Aorta (tissue), 5 donors: ENCODE measurements at regions not wholly inside any gene's neighbourhood (a gene's known extent, or its start where the extent isn't known, plus 50 kb on each side); places are given as distances from the start of the nearest gene placed in this dataset.

Experiments used
- ATAC-seq: fragments of 200-7000 bp; cut with Tn5 transposase; one replicate; pipeline ENCODE4 v1.9.1; 2022; ENCODE audit warnings: moderate library complexity; ENCODE audit not compliant: low FRiP score
- DNase-seq, 2 donors: peaks; one replicate each; pipeline ENCODE4 v3.0.0-alpha.2; 2020
- H3K27ac ChIP-seq, 2 donors: one replicate each; pipeline ENCODE4 v1.5.1; 2013; ENCODE audit warnings: low read length in 2 of 2, mild to moderate bottlenecking in 2 of 2, moderate library complexity in 2 of 2, control low read depth in 1 of 2, inconsistent platforms in 1 of 2, low read depth in 1 of 2
- H3K27me3 ChIP-seq, 2 donors: one replicate each; pipeline ENCODE4 v1.6.1; 2013; ENCODE audit warnings: control low read depth in 1 of 2, low read length in 1 of 2, mild to moderate bottlenecking in 1 of 2, moderate library complexity in 1 of 2; ENCODE audit not compliant: insufficient read depth in 2 of 2, control insufficient read depth in 1 of 2
- H3K36me3 ChIP-seq, 2 donors: one replicate each; pipeline ENCODE4 v1.6.1; 2013; ENCODE audit warnings: control low read depth in 1 of 2, low read length in 1 of 2, mild to moderate bottlenecking in 1 of 2; ENCODE audit not compliant: insufficient read depth in 2 of 2, control insufficient read depth in 1 of 2
- H3K4me1 ChIP-seq, 2 donors: one replicate each; pipeline ENCODE4 v1.6.1; 2013; ENCODE audit warnings: low read length in 2 of 2, control low read depth in 1 of 2, mild to moderate bottlenecking in 1 of 2, moderate library complexity in 1 of 2; ENCODE audit not compliant: insufficient read depth in 2 of 2, control insufficient read depth in 1 of 2
- H3K4me3 ChIP-seq, 2 donors: one replicate each; pipeline ENCODE4 v1.5.1; 2013; ENCODE audit warnings: low read length in 2 of 2, control low read depth in 1 of 2, mild to moderate bottlenecking in 1 of 2
- H3K9me3 ChIP-seq: one replicate; pipeline ENCODE4 v1.6.1; 2013; ENCODE audit warnings: mild to moderate bottlenecking, low read length; ENCODE audit not compliant: control insufficient read depth
- WGBS, 2 donors: extraction: QIAGEN DNeasy Blood & Tissue Kit; methylation state at CpG; one replicate each; pipeline ENCODE4 v1.1.7; 2013; 5-methylcytosine and 5-hydroxymethylcytosine counted together
- intact Hi-C, 2 donors: fragments of 100-400 bp; cut with DNase I; formaldehyde crosslinking; loops; one replicate each; pipeline versions ENCODE4 v1.14.2 to v1.15.0; 2022
- donor health status: healthy with polysubstance abuse.
- donor health status: Bipolar disorder and iron deficiency.
- donor health status: DM: no; HTN: no; CAD: no.
- donor health status: DM: no; HTN: no; CAD: no.
- donor health status: DM: yes; HTN: yes; CAD: no.

- no peak for ATAC-seq
- whole genome bisulfite sequencing, 2 donors: 1% methylated on average over 26 of the region's 26 CpGs
- H3K9me3 ChIP-seq: no peaks in the 10 kb centered on the region
- intact Hi-C loops: loop anchor here (5.0 to 10.0 kb wide), 5 partner anchors 41 to 1277 kb away; partner anchors contain the start of gene ZNF184 (in 1 of the 2)
- peak in 1 of 2 donors; percentile 72 for DNase-seq
- H3K4me1 ChIP-seq: no peaks in the 10 kb centered on the region
- peaks cover 0 to 2% of the 10 kb centered on the region in 2 donors for H3K27me3 ChIP-seq
- H3K4me3 ChIP-seq: peak overlapping the region; percentile 85 to 98
- H3K27ac ChIP-seq: peak overlapping the region; percentile 53 to 79
- no peaks in the 10 kb centered on the region for H3K36me3 ChIP-seq
These were observed 110.9 kb downstream of the HFE start for GRCh38 chr6:26197933-26198721.

GRCh38 chr6:26198722-26199056, 111.5 kb downstream of the HFE start:
- peaks cover 0 to 2% of the 10 kb centered on the region in 2 donors for H3K27me3 ChIP-seq
- H3K9me3 ChIP-seq: no peaks in the 10 kb centered on the region
- H3K4me3 ChIP-seq: peak overlapping the region; percentile 85 to 98
- peak overlapping the region; percentile 53 to 99 for H3K27ac ChIP-seq
- DNase-seq (no peak), ATAC-seq (peak; percentile 40)
- 0 to 1% methylated on average over 12 of the region's 12 CpGs for WGBS, 2 donors
- H3K4me1 ChIP-seq: no peaks in the 10 kb centered on the region
- intact Hi-C loops: loop anchor here (5.0 to 10.0 kb wide), 5 partner anchors 41 to 1276 kb away; partner anchors contain the start of gene ZNF184 (in 1 of the 2)
- no peaks in the 10 kb centered on the region for H3K36me3 ChIP-seq

- Histone ChIP-seq H3K4me3 (peak overlapping the region; percentile 85 to 98), H3K27me3 (peaks cover 0 to 2% of the 10 kb centered on the region in 2 donors), H3K36me3 (no peaks in the 10 kb centered on the region), H3K9me3 (no peaks in the 10 kb centered on the region), H3K4me1 (no peaks in the 10 kb centered on the region), H3K27ac (peak overlapping the region; percentile 53 to 99)
- WGBS, 2 donors: 0 to 1% methylated on average over 42 of the region's 42 CpGs
- DNase-seq (peak; percentile 76 to 90), ATAC-seq (peak; percentile 88)
- intact Hi-C loops: loop anchor here (5.0 to 10.0 kb wide), 5 partner anchors 42 to 1276 kb away; partner anchors contain the start of gene ZNF184 (in 1 of the 2)
These were observed 112.0 kb downstream of the HFE start for GRCh38 chr6:26199057-26199772.

- H3K36me3 ChIP-seq: no peaks in the 10 kb centered on the region
- DNase-seq (no peak), ATAC-seq (no peak)
- H3K27me3 ChIP-seq: peaks cover 0 to 5% of the 10 kb centered on the region in 2 donors
- H3K27ac ChIP-seq: peak overlapping the region in 1 of 2 donors; percentile 93
- H3K9me3 ChIP-seq: no peaks in the 10 kb centered on the region
- peak overlapping the region in 1 of 2 donors; percentile 17 for H3K4me3 ChIP-seq
- 6 to 10% methylated on average over 20 of the region's 20 CpGs for WGBS, 2 donors
- intact Hi-C loops: loop anchor here (5.0 to 10.0 kb wide), 6 partner anchors 43 to 1275 kb away; partner anchors contain the start of gene ZNF184 (in 1 of the 2)
- H3K4me1 ChIP-seq: no peaks in the 10 kb centered on the region
These were observed 112.8 kb downstream of the HFE start for GRCh38 chr6:26199773-26200764.

GRCh38 chr6:26200918-26201721, 113.9 kb downstream of the HFE start:
- no peak overlapping the region for H3K4me3 ChIP-seq
- no peaks in the 10 kb centered on the region for H3K4me1 ChIP-seq
- ATAC-seq (no peak), DNase-seq (no peak)
- intact Hi-C loops: loop anchor here in 1 of 2 donors (10.0 kb wide), 1 partner anchor 146 kb away; a partner anchor contains a TSS
- no peak overlapping the region for H3K27ac ChIP-seq
- WGBS, 2 donors: 93 to 94% methylated on average over 16 of the region's 16 CpGs
- no peaks in the 10 kb centered on the region for H3K36me3 ChIP-seq
- peaks cover 0 to 5% of the 10 kb centered on the region in 2 donors for H3K27me3 ChIP-seq
- H3K9me3 ChIP-seq: no peaks in the 10 kb centered on the region

- Histone ChIP-seq H3K9me3 (no peaks in the 10 kb centered on the region), H3K4me3 (no peak overlapping the region), H3K27me3 (peaks cover 0 to 5% of the 10 kb centered on the region in 2 donors), H3K4me1 (no peaks in the 10 kb centered on the region), H3K27ac (no peak overlapping the region), H3K36me3 (no peaks in the 10 kb centered on the region)
- ATAC-seq (no peak), DNase-seq (no peak)
- WGBS, 2 donors: 87 to 93% methylated on average over 6 of the region's 6 CpGs
- intact Hi-C loops: loop anchor here in 1 of 2 donors (10.0 kb wide), 1 partner anchor 147 kb away; a partner anchor contains a TSS
These were observed 115.0 kb downstream of the HFE start for GRCh38 chr6:26202201-26202611.

GRCh38 chr6:26202811-26203583, 115.8 kb downstream of the HFE start:
- H3K27me3 ChIP-seq: peaks cover 0 to 5% of the 10 kb centered on the region in 2 donors
- no peaks in the 10 kb centered on the region for H3K4me1 ChIP-seq
- intact Hi-C loops: loop anchor here in 1 of 2 donors (10.0 kb wide), 1 partner anchor 148 kb away; a partner anchor contains a TSS
- no peak for DNase-seq
- no peak for ATAC-seq
- H3K27ac ChIP-seq: no peak overlapping the region
- H3K36me3 ChIP-seq: no peaks in the 10 kb centered on the region
- no peak overlapping the region for H3K4me3 ChIP-seq
- H3K9me3 ChIP-seq: no peaks in the 10 kb centered on the region
- 71 to 73% methylated on average over 8 of the region's 8 CpGs for WGBS, 2 donors
